C4-2B (cell line): ENCODE measurements at regions not wholly inside any gene's neighbourhood (a gene's known extent, or its start where the extent isn't known, plus 50 kb on each side); places are given as distances from the start of the nearest gene placed in this dataset.

Source experiments
- ZFX ChIP-seq: fragments of 450-650 bp; IDR thresholded peaks from 2 replicates; pipeline ENCODE4 v1.6.1; 2017
- TF ChIP-seq, protein P1 (sequence below): fragments of 450-650 bp; conservative IDR thresholded peaks from 2 replicates; pipeline ENCODE4 v1.5.1; 2017; ENCODE audit warnings: mild to moderate bottlenecking

DNA sequence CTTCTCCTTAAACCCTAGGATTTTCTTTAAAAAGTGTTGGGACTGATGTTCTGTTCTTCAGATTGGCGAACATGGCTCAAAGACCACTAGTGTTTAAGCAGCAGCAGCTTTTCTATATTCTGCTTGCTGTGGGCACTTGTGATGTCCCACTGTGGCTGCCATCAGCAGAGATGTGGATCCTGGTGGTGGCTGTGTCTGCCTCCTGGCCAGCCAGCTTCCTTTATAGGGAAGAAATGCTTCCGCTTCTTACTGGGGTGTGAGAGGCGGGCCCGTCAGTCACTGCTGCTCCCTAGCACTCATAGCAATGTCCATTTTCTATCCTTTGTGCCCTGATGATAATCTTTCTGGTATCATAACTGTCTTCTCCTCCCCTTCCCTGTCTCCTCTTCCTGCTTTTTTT, 66.7 kb upstream of the ESR1 start:
- TF ChIP-seq, protein P1, sequence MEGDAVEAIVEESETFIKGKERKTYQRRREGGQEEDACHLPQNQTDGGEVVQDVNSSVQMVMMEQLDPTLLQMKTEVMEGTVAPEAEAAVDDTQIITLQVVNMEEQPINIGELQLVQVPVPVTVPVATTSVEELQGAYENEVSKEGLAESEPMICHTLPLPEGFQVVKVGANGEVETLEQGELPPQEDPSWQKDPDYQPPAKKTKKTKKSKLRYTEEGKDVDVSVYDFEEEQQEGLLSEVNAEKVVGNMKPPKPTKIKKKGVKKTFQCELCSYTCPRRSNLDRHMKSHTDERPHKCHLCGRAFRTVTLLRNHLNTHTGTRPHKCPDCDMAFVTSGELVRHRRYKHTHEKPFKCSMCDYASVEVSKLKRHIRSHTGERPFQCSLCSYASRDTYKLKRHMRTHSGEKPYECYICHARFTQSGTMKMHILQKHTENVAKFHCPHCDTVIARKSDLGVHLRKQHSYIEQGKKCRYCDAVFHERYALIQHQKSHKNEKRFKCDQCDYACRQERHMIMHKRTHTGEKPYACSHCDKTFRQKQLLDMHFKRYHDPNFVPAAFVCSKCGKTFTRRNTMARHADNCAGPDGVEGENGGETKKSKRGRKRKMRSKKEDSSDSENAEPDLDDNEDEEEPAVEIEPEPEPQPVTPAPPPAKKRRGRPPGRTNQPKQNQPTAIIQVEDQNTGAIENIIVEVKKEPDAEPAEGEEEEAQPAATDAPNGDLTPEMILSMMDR, result no peak
- no peak for TF ChIP-seq ZFX
